Endodermal cell (in vitro differentiated cells): ENCODE measurements at regions not wholly inside any gene's neighbourhood (a gene's known extent, or its start where the extent isn't known, plus 50 kb on each side); places are given as distances from the start of the nearest gene placed in this dataset.

Experiments used
- DNase-seq: peaks from one replicate; pipeline ENCODE4 v3.0.0-alpha.2; 2017
- H3K27ac ChIP-seq: 2 replicates; pipeline ENCODE4 v1.5.1; 2013; ENCODE audit warnings: mild to moderate bottlenecking, low read depth, low read length, moderate library complexity
- H3K27me3 ChIP-seq: 2 replicates; pipeline ENCODE4 v1.6.1; 2013; ENCODE audit warnings: mild to moderate bottlenecking, low read length, moderate library complexity; ENCODE audit not compliant: insufficient read depth, control insufficient read depth, poor library complexity, severe bottlenecking
- H3K36me3 ChIP-seq: 2 replicates; pipeline ENCODE4 v1.7.0; 2013; ENCODE audit warnings: mild to moderate bottlenecking, low read length, moderate library complexity; ENCODE audit not compliant: control insufficient read depth, insufficient read depth
- H3K4me1 ChIP-seq: one replicate; pipeline ENCODE4 v1.7.0; 2013; ENCODE audit warnings: low read length; ENCODE audit not compliant: control insufficient read depth, insufficient read depth
- H3K4me3 ChIP-seq: 2 replicates; pipeline ENCODE4 v1.5.1; 2013; ENCODE audit warnings: mild to moderate bottlenecking, low read length, moderate library complexity
- H3K9ac ChIP-seq: 2 replicates; pipeline ENCODE4 v1.6.1; 2013; ENCODE audit warnings: mild to moderate bottlenecking, low read length, moderate library complexity; ENCODE audit not compliant: poor library complexity, severe bottlenecking; ENCODE audit errors: extremely low read depth
- H3K9me3 ChIP-seq: 2 replicates; pipeline ENCODE4 v1.6.1; 2013; ENCODE audit warnings: mild to moderate bottlenecking, low read length, moderate library complexity; ENCODE audit not compliant: control insufficient read depth
- H3K27ac Mint-ChIP-seq: 2 replicates; pipeline ENCODE4 v1.8.0; 2020; ENCODE audit warnings: mixed read lengths
- H3K27me3 Mint-ChIP-seq: 2 replicates; pipeline ENCODE4 v1.8.0; 2021; ENCODE audit warnings: mild to moderate bottlenecking, mixed read lengths; ENCODE audit not compliant: insufficient read depth
- H3K36me3 Mint-ChIP-seq: 2 replicates; pipeline ENCODE4 v1.8.0; 2020; ENCODE audit warnings: low read depth, mixed read lengths
- H3K4me1 Mint-ChIP-seq: 2 replicates; pipeline ENCODE4 v1.8.0; 2020; ENCODE audit warnings: mixed read lengths
- H3K4me3 Mint-ChIP-seq: 2 replicates; pipeline ENCODE4 v1.8.0; 2020; ENCODE audit warnings: mild to moderate bottlenecking, moderate library complexity, mixed read lengths
- H3K9me3 Mint-ChIP-seq: 2 replicates; pipeline ENCODE4 v1.8.0; 2020; ENCODE audit warnings: mild to moderate bottlenecking, mixed read lengths
- CTCF ChIP-seq: fragments of 200-600 bp; sonication (generic); conservative IDR thresholded peaks from 2 replicates; pipeline ENCODE4 v1.5.0; 2021; ENCODE audit warnings: antibody characterized with exemption, mild to moderate bottlenecking
- WGBS, 2 experiments: methylation state at CpG; one replicate each; pipeline versions ENCODE4 v1.1.5 to v1.1.7; 2013; ENCODE audit warnings: missing lambda C conversion rate in 2 of 2, mixed read lengths in 1 of 2; ENCODE audit not compliant: insufficient coverage in 1 of 2, insufficient read length in 1 of 2; 5-methylcytosine and 5-hydroxymethylcytosine counted together

GRCh38 chr6:14216946-14217684 is 99.5 kb downstream of the CD83 start:
- TF ChIP-seq CTCF: no peak
- Histone ChIP-seq H3K9ac (no peak overlapping the region), H3K4me3 (no peak overlapping the region), H3K36me3 (no peaks in the 10 kb centered on the region), H3K27ac (no peak overlapping the region), H3K27me3 (peaks cover 3% of the 10 kb centered on the region), H3K9me3 (peaks cover 15% of the 10 kb centered on the region), H3K4me1 (peaks cover 2% of the 10 kb centered on the region)
- no peak for DNase-seq
- H3K27ac Mint-ChIP-seq: no peak overlapping the region
- WGBS, 2 experiments: 94 to 97% methylated on average over 13 of the region's 13 CpGs
- no peak overlapping the region for H3K4me3 Mint-ChIP-seq
- peaks cover 11% of the 10 kb centered on the region for H3K9me3 Mint-ChIP-seq
- peaks cover 14% of the 10 kb centered on the region for H3K4me1 Mint-ChIP-seq
- no peaks in the 10 kb centered on the region for H3K36me3 Mint-ChIP-seq
- peaks cover 73% of the 10 kb centered on the region for H3K27me3 Mint-ChIP-seq

GRCh38 chr6:14217728-14218518 is 100.4 kb downstream of the CD83 start:
- H3K27ac ChIP-seq: no peak overlapping the region
- peaks cover 6% of the 10 kb centered on the region for H3K9me3 Mint-ChIP-seq
- H3K27ac Mint-ChIP-seq: no peak overlapping the region
- DNase-seq: no peak
- no peak overlapping the region for H3K4me3 ChIP-seq
- H3K4me1 Mint-ChIP-seq: peaks cover 10% of the 10 kb centered on the region
- H3K27me3 ChIP-seq: peaks cover 3% of the 10 kb centered on the region
- H3K9me3 ChIP-seq: peaks cover 11% of the 10 kb centered on the region
- no peak overlapping the region for H3K4me3 Mint-ChIP-seq
- no peak overlapping the region for H3K9ac ChIP-seq
- H3K4me1 ChIP-seq: no peaks in the 10 kb centered on the region
- peaks cover 70% of the 10 kb centered on the region for H3K27me3 Mint-ChIP-seq
- H3K36me3 Mint-ChIP-seq: no peaks in the 10 kb centered on the region
- no peaks in the 10 kb centered on the region for H3K36me3 ChIP-seq
- TF ChIP-seq CTCF: no peak
- 90 to 96% methylated on average over 8 to 11 of the region's 12 CpGs for WGBS, 2 experiments

- no peak for TF ChIP-seq CTCF
- Histone ChIP-seq H3K36me3 (no peaks in the 10 kb centered on the region), H3K9me3 (peaks cover 8% of the 10 kb centered on the region), H3K9ac (no peak overlapping the region), H3K27ac (no peak overlapping the region), H3K27me3 (peaks cover 3% of the 10 kb centered on the region), H3K4me3 (no peak overlapping the region), H3K4me1 (no peaks in the 10 kb centered on the region)
- peaks cover 70% of the 10 kb centered on the region for H3K27me3 Mint-ChIP-seq
- 100% methylated on average over 1 of the region's 1 CpG; no CpG with 5 or more reads in 1 of the 2 experiments for WGBS, 2 experiments
- DNase-seq: no peak
- H3K36me3 Mint-ChIP-seq: no peaks in the 10 kb centered on the region
- peaks cover 10% of the 10 kb centered on the region for H3K4me1 Mint-ChIP-seq
- no peak overlapping the region for H3K27ac Mint-ChIP-seq
- H3K4me3 Mint-ChIP-seq: no peak overlapping the region
- H3K9me3 Mint-ChIP-seq: peaks cover 2% of the 10 kb centered on the region
Measured at GRCh38 chr6:14218519-14218800, 100.9 kb downstream of the CD83 start.
